Ascending aorta (tissue), 2 donors: ENCODE measurements at regions not wholly inside any gene's neighbourhood (a gene's known extent, or its start where the extent isn't known, plus 50 kb on each side); places are given as distances from the start of the nearest gene placed in this dataset.

Experiments used
- DNase-seq, 2 donors: peaks; one replicate each; pipeline ENCODE4 v3.0.0-alpha.2; 2019; ENCODE audit warnings: low spot score in 2 of 2
- H3K27ac ChIP-seq, 2 donors: fragments of 200-600 bp; sonication (generic); one replicate each; pipeline ENCODE4 v1.5.1; 2016 to 2017; ENCODE audit warnings: mild to moderate bottlenecking in 1 of 2
- H3K27me3 ChIP-seq: fragments of 200-600 bp; sonication (generic); one replicate; pipeline ENCODE4 v1.5.1; 2017
- H3K36me3 ChIP-seq, 2 donors: fragments of 200-600 bp; sonication (generic); one replicate each; pipeline ENCODE4 v1.5.1; 2016
- H3K4me1 ChIP-seq, 2 donors: fragments of 200-600 bp; sonication (generic); one replicate each; pipeline ENCODE4 v1.5.1; 2016 to 2017; ENCODE audit warnings: mild to moderate bottlenecking in 1 of 2
- H3K4me3 ChIP-seq, 2 donors: fragments of 200-600 bp; sonication (generic); one replicate each; pipeline ENCODE4 v1.5.1; 2016 to 2017; ENCODE audit warnings: mild to moderate bottlenecking in 1 of 2
- H3K9me3 ChIP-seq, 2 donors: fragments of 200-600 bp; sonication (generic); one replicate each; pipeline ENCODE4 v1.5.1; 2016
- CTCF ChIP-seq, 3 experiments: fragments of 200-600 bp in 2 of 3; fragments of 450-650 bp in 1 of 3; sonication (generic) in 2 of 3; IDR thresholded peaks; one replicate each; pipeline ENCODE4 v1.5.1; 2016 to 2019; ENCODE audit warnings: antibody characterized with exemption in 3 of 3, mild to moderate bottlenecking in 1 of 3, moderate library complexity in 1 of 3
- intact Hi-C: fragments of 100-400 bp; cut with DNase I; formaldehyde crosslinking; loops from one replicate; pipeline ENCODE4 v1.15.1; 2023

- Histone ChIP-seq H3K36me3 (no peaks in the 10 kb centered on the region), H3K27ac (no peak overlapping the region), H3K4me1 (no peaks in the 10 kb centered on the region), H3K27me3 (no peaks in the 10 kb centered on the region), H3K9me3 (peaks cover 9 to 14% of the 10 kb centered on the region in 2 donors), H3K4me3 (no peak overlapping the region)
- no peak for TF ChIP-seq CTCF (IDR thresholded peaks at IDR 0.05)
- no peak for DNase-seq
- intact Hi-C loops = no loop called here
Measured at GRCh38 chr22:48670731-48671130, 1156.9 kb downstream of the BRD1 start.

- DNase-seq = no peak
- TF ChIP-seq CTCF (IDR thresholded peaks at IDR 0.05) = no peak
- intact Hi-C loops = no loop called here
- Histone ChIP-seq H3K27me3 (no peaks in the 10 kb centered on the region), H3K27ac (no peak overlapping the region), H3K36me3 (no peaks in the 10 kb centered on the region), H3K9me3 (peaks cover 9 to 14% of the 10 kb centered on the region in 2 donors), H3K4me3 (no peak overlapping the region), H3K4me1 (no peaks in the 10 kb centered on the region)
Measured at GRCh38 chr22:48669986-48670716, 1157.5 kb downstream of the BRD1 start.

GRCh38 chr22:48669226-48669625 lies 1158.4 kb downstream of the BRD1 start:
- peaks cover 9 to 14% of the 10 kb centered on the region in 2 donors for H3K9me3 ChIP-seq
- no peak overlapping the region for H3K4me3 ChIP-seq
- no peaks in the 10 kb centered on the region for H3K36me3 ChIP-seq
- no peaks in the 10 kb centered on the region for H3K4me1 ChIP-seq
- H3K27ac ChIP-seq = no peak overlapping the region
- TF ChIP-seq CTCF (IDR thresholded peaks at IDR 0.05) = no peak
- no peak for DNase-seq
- H3K27me3 ChIP-seq = no peaks in the 10 kb centered on the region
- intact Hi-C loops = no loop called here

- no peak for TF ChIP-seq CTCF (IDR thresholded peaks at IDR 0.05)
- H3K27me3 ChIP-seq = no peaks in the 10 kb centered on the region
- no peak overlapping the region for H3K27ac ChIP-seq
- intact Hi-C loops = no loop called here
- no peaks in the 10 kb centered on the region for H3K4me1 ChIP-seq
- no peak for DNase-seq
- H3K9me3 ChIP-seq = peaks cover 7 to 8% of the 10 kb centered on the region in 2 donors
- H3K36me3 ChIP-seq = no peaks in the 10 kb centered on the region
- H3K4me3 ChIP-seq = no peak overlapping the region
Measured at GRCh38 chr22:48667289-48667688, 1160.4 kb downstream of the BRD1 start.

GRCh38 chr22:48666620-48667019 lies 1161.1 kb downstream of the BRD1 start:
- Histone ChIP-seq H3K27ac (no peak overlapping the region), H3K27me3 (no peaks in the 10 kb centered on the region), H3K9me3 (peaks cover 2 to 3% of the 10 kb centered on the region in 2 donors), H3K4me3 (no peak overlapping the region), H3K4me1 (no peaks in the 10 kb centered on the region), H3K36me3 (no peaks in the 10 kb centered on the region)
- intact Hi-C loops = no loop called here
- no peak for TF ChIP-seq CTCF (IDR thresholded peaks at IDR 0.05)
- no peak for DNase-seq
